IPS-NIHi11 (cell line): ENCODE measurements at regions not wholly inside any gene's neighbourhood (a gene's known extent, or its start where the extent isn't known, plus 50 kb on each side); places are given as distances from the start of the nearest gene placed in this dataset.

Experiments used
- DNase-seq: peaks from one replicate; pipeline ENCODE4 v3.0.0; 2012; ENCODE audit warnings: mixed read lengths, low spot score

GRCh38 chr10:61841338-61841875 is 60.1 kb upstream of the ARID5B start:
- DNase-seq, result no peak

GRCh38 chr10:61842755-61843497 is 58.6 kb upstream of the ARID5B start:
- DNase-seq, result no peak

GRCh38 chr10:61844116-61844822 is 57.2 kb upstream of the ARID5B start:
- DNase-seq, result no peak

- no peak for DNase-seq
Observed at GRCh38 chr10:61845196-61845949, 56.1 kb upstream of the ARID5B start.

- DNase-seq, result no peak
Observed at GRCh38 chr10:61845950-61846268, 55.6 kb upstream of the ARID5B start.

GRCh38 chr10:61846370-61847031 is 55.0 kb upstream of the ARID5B start:
- no peak for DNase-seq

- no peak for DNase-seq
Observed at GRCh38 chr10:61847087-61847486, 54.4 kb upstream of the ARID5B start.

GRCh38 chr10:61847640-61848039 is 53.9 kb upstream of the ARID5B start:
- DNase-seq, result no peak

GRCh38 chr10:61850376-61850775 is 51.1 kb upstream of the ARID5B start:
- no peak for DNase-seq
